ENCODE measurements at regions not wholly inside any gene's neighbourhood (a gene's known extent, or its start where the extent isn't known, plus 50 kb on each side); places are given as distances from the start of the nearest gene placed in this dataset.

GRCh38 chr17:53106886-53107285 lies 715.8 kb upstream of the KIF2B start:
- TF ChIP-seq CTCF (conservative IDR thresholded peaks at IDR 0.05) = no peak
- H3K27ac ChIP-seq = no peak overlapping the region

GRCh38 chr17:53101706-53102105 lies 721.0 kb upstream of the KIF2B start:
- H3K27ac ChIP-seq = no peak overlapping the region
- TF ChIP-seq CTCF (conservative IDR thresholded peaks at IDR 0.05) = no peak

- H3K27ac ChIP-seq = no peak overlapping the region
- TF ChIP-seq CTCF (conservative IDR thresholded peaks at IDR 0.05) = no peak
Measured at GRCh38 chr17:53100126-53100525, 722.6 kb upstream of the KIF2B start.

GRCh38 chr17:53093391-53093790 lies 729.3 kb upstream of the KIF2B start:
- no peak overlapping the region for H3K27ac ChIP-seq
- TF ChIP-seq CTCF (conservative IDR thresholded peaks at IDR 0.05) = no peak

- TF ChIP-seq CTCF (conservative IDR thresholded peaks at IDR 0.05) = no peak
- H3K27ac ChIP-seq = no peak overlapping the region
Measured at GRCh38 chr17:53092072-53092471, 730.7 kb upstream of the KIF2B start.

GRCh38 chr17:53090770-53091169 lies 732.0 kb upstream of the KIF2B start:
- TF ChIP-seq CTCF (conservative IDR thresholded peaks at IDR 0.05) = no peak
- H3K27ac ChIP-seq = no peak overlapping the region

GRCh38 chr17:53088481-53088880 lies 734.2 kb upstream of the KIF2B start:
- H3K27ac ChIP-seq = no peak overlapping the region
- no peak for TF ChIP-seq CTCF (conservative IDR thresholded peaks at IDR 0.05)

GRCh38 chr17:53061446-53061845 lies 761.3 kb upstream of the KIF2B start:
- no peak overlapping the region for H3K27ac ChIP-seq
- TF ChIP-seq CTCF (conservative IDR thresholded peaks at IDR 0.05) = no peak
